Spleen (tissue), 11 donors: ENCODE measurements at regions not wholly inside any gene's neighbourhood (a gene's known extent, or its start where the extent isn't known, plus 50 kb on each side); places are given as distances from the start of the nearest gene placed in this dataset.

Experiments used
- DNase-seq: peaks from one replicate; pipeline ENCODE4 v3.0.0-alpha.2; 2020
- H3K27ac ChIP-seq, 8 donors: fragments of 200-600 bp; sonication (generic) in 7 of 8; 1 replicate in 4 of 8; 2 replicates in 4 of 8; pipeline versions ENCODE4 v1.5.0 to v1.8.0; 2016 to 2021; ENCODE audit warnings: inconsistent platforms in 4 of 8, mild to moderate bottlenecking in 4 of 8, moderate library complexity in 1 of 8
- H3K27me3 ChIP-seq, 7 donors: fragments of 200-600 bp; sonication (generic) in 6 of 7; replicated peaks in 1 of 7; 1 replicate in 4 of 7; 2 replicates in 3 of 7; pipeline versions ENCODE4 v1.5.0 to v1.8.0; 2016 to 2021; ENCODE audit warnings: inconsistent platforms in 3 of 7, mild to moderate bottlenecking in 1 of 7
- H3K36me3 ChIP-seq, 6 donors: fragments of 200-600 bp; sonication (generic) in 5 of 6; 1 replicate in 4 of 6; 2 replicates in 2 of 6; pipeline versions ENCODE4 v1.5.0 to v1.8.0; 2016 to 2021; ENCODE audit warnings: inconsistent platforms in 2 of 6
- H3K4me1 ChIP-seq, 6 donors: fragments of 200-600 bp; sonication (generic) in 5 of 6; 1 replicate in 3 of 6; 2 replicates in 3 of 6; pipeline versions ENCODE4 v1.5.0 to v1.8.0; 2016 to 2021; ENCODE audit warnings: inconsistent platforms in 3 of 6
- H3K4me3 ChIP-seq, 8 donors: fragments of 200-600 bp; sonication (generic) in 7 of 8; 1 replicate in 4 of 8; 2 replicates in 4 of 8; pipeline versions ENCODE4 v1.5.0 to v1.8.0; 2016 to 2021; ENCODE audit warnings: inconsistent platforms in 4 of 8, mild to moderate bottlenecking in 4 of 8, moderate library complexity in 2 of 8
- H3K9me3 ChIP-seq, 8 donors: fragments of 200-600 bp; sonication (generic) in 7 of 8; 1 replicate in 4 of 8; 2 replicates in 4 of 8; pipeline versions ENCODE4 v1.5.0 to v1.8.0; 2016 to 2021; ENCODE audit warnings: inconsistent platforms in 4 of 8
- CTCF ChIP-seq, 11 experiments: fragments of 200-600 bp in 7 of 11; fragments of 450-650 bp in 4 of 11; sonication (generic) in 4 of 11; IDR thresholded peaks in 8 of 11; conservative IDR thresholded peaks in 3 of 11; 1 replicate in 7 of 11; 2 replicates in 4 of 11; pipeline versions ENCODE4 v1.4.0 to v1.8.0; 2016 to 2021; ENCODE audit warnings: antibody characterized with exemption in 11 of 11, inconsistent platforms in 4 of 11, mild to moderate bottlenecking in 1 of 11
- POLR2A ChIP-seq, 3 donors: fragments of 450-650 bp; IDR thresholded peaks; one replicate each; pipeline ENCODE4 v1.5.1; 2017; ENCODE audit warnings: antibody characterized with exemption in 3 of 3, mild to moderate bottlenecking in 1 of 3
- POLR2AphosphoS5 ChIP-seq, 3 donors: sonication (generic); formaldehyde crosslinking; IDR thresholded peaks; one replicate each; pipeline ENCODE4 v1.5.1; 2017; ENCODE audit warnings: antibody characterized with exemption in 3 of 3
- WGBS, 5 donors: extraction: QIAGEN DNeasy Blood & Tissue Kit in 3 of 5; methylation state at CpG; one replicate each; pipeline versions ENCODE4 v1.1.5 to v1.1.7; 2013 to 2018; 5-methylcytosine and 5-hydroxymethylcytosine counted together
- intact Hi-C: fragments of 100-400 bp; cut with DNase I; formaldehyde crosslinking; loops from one replicate; pipeline ENCODE4 v1.15.0; 2023; ENCODE audit warnings: low total_unique reads
- donor health status: healthy with polysubstance abuse.
- donor health status: DM: no; HTN: no; CAD: no; lungs with moderate emphysema.
- donor health status: DM: no; HTN: no; CAD: no.
- donor health status: Bipolar disorder and iron deficiency.
- donor health status: healthy.
- donor health status: DM: no; HTN: no; CAD: no.
- donor health status: DM: yes; HTN: yes; CAD: no.

- Histone ChIP-seq H3K27ac (no peak overlapping the region), H3K4me1 (no peaks in the 10 kb centered on the region), H3K9me3 (peaks cover 0 to 7% (median 2%) of the 10 kb centered on the region in 8 donors), H3K27me3 (no peaks in the 10 kb centered on the region), H3K36me3 (no peaks in the 10 kb centered on the region), H3K4me3 (no peak overlapping the region)
- TF ChIP-seq POLR2A (IDR thresholded peaks at IDR 0.05) (no peak), CTCF (IDR thresholded peaks at IDR 0.05 in 8 of 11, conservative IDR thresholded peaks at IDR 0.05 in 3 of 11) (no peak), POLR2AphosphoS5 (IDR thresholded peaks at IDR 0.05) (no peak)
- no peak for DNase-seq
- intact Hi-C loops, result no loop called here
- WGBS, 5 donors, result 88 to 94% (median 91%) methylated on average over 4 of the region's 4 CpGs
These were observed 587.4 kb upstream of the MDFIC2 start for GRCh38 chr3:70899816-70900215.

DNA sequence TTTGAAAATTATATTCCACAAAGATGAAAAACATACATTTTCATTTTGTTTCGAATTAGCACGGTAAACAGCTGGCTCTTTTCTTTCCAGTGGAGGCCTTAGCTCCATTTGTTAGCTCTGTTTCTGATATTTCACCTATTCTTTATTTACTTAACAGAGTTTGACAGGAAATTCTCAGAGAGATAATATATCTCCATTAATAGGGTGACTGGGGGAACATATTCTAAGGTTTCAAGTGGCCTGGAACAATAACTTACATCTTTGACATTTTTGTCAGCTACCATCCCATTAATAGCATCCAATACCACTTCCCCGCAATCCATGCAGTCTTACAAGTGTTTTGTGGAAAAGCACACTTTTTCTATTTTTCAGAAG lies 577.6 kb upstream of the MDFIC2 start:
- H3K9me3 ChIP-seq, result no peaks in the 10 kb centered on the region
- peak overlapping the region in 6 of 8 donors; percentile 23 to 70 (median 40) for H3K27ac ChIP-seq
- TF ChIP-seq POLR2A (IDR thresholded peaks at IDR 0.05) (no peak), POLR2AphosphoS5 (IDR thresholded peaks at IDR 0.05) (no peak), CTCF (IDR thresholded peaks at IDR 0.05 in 8 of 11, conservative IDR thresholded peaks at IDR 0.05 in 3 of 11) (no peak)
- H3K36me3 ChIP-seq, result no peaks in the 10 kb centered on the region
- intact Hi-C loops, result no loop called here
- no peaks in the 10 kb centered on the region for H3K4me1 ChIP-seq
- no peaks in the 10 kb centered on the region for H3K27me3 ChIP-seq
- 77 to 88% (median 85%) methylated on average over 3 of the region's 3 CpGs for WGBS, 5 donors
- no peak overlapping the region for H3K4me3 ChIP-seq
- no peak for DNase-seq

- H3K27ac ChIP-seq, result peak overlapping the region in 6 of 8 donors; percentile 23 to 70 (median 54)
These were observed 577.0 kb upstream of the MDFIC2 start for GRCh38 chr3:70889162-70890019.

More at GRCh38 chr3:70889162-70890019, 577.0 kb upstream of the MDFIC2 start:
- TF ChIP-seq POLR2A (IDR thresholded peaks at IDR 0.05) (no peak), CTCF (IDR thresholded peaks at IDR 0.05 in 8 of 11, conservative IDR thresholded peaks at IDR 0.05 in 3 of 11) (no peak), POLR2AphosphoS5 (IDR thresholded peaks at IDR 0.05) (no peak)
- H3K27me3 ChIP-seq, result no peaks in the 10 kb centered on the region
- H3K4me1 ChIP-seq, result no peaks in the 10 kb centered on the region
- DNase-seq, result no peak
- 66 to 81% (median 72%) methylated on average over 8 of the region's 8 CpGs for WGBS, 5 donors
- no peak overlapping the region for H3K4me3 ChIP-seq
- no peaks in the 10 kb centered on the region for H3K36me3 ChIP-seq
- H3K9me3 ChIP-seq, result no peaks in the 10 kb centered on the region
- intact Hi-C loops, result no loop called here
